ENCODE measurements at regions not wholly inside any gene's neighbourhood (a gene's known extent, or its start where the extent isn't known, plus 50 kb on each side); places are given as distances from the start of the nearest gene placed in this dataset.

DNA sequence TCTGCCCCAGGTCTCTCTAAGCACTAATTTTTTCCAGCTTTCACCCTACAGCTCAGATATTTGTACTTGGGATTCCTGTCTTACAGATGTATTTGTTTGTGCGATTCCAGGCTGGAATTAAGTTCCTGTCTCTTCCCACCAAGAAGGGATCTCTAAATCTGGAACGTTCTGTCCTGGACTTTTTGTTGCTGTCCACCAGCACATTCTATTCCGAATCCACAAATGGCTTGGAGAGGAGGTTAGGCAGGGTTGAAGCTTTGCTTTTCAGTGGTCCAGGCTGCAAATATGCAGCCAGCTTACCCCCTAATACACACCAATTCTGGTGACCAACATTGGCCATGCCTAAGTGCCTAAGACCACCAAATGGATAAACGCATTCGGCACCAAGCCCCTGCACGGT is 315.0 kb downstream of the TNS1 start:
- Histone ChIP-seq H3K4me2 (ENCODE audit: low read length) (no peak overlapping the region), H3K36me3 (ENCODE audit: insufficient read depth, low read length) (no peaks in the 10 kb centered on the region), H3K4me1 (ENCODE audit: control insufficient read depth, insufficient read depth, low read length) (peaks cover 20% of the 10 kb centered on the region), H3K27me3 (ENCODE audit: control insufficient read depth, insufficient read depth, low read length) (no peaks in the 10 kb centered on the region), H3K4me3 (ENCODE audit: low read length) (no peak overlapping the region), H3K9ac (ENCODE audit: low read depth, low read length) (no peak overlapping the region), H3K9me3 (replicated peaks; ENCODE audit: low read length) (no peaks in the 10 kb centered on the region)

DNA sequence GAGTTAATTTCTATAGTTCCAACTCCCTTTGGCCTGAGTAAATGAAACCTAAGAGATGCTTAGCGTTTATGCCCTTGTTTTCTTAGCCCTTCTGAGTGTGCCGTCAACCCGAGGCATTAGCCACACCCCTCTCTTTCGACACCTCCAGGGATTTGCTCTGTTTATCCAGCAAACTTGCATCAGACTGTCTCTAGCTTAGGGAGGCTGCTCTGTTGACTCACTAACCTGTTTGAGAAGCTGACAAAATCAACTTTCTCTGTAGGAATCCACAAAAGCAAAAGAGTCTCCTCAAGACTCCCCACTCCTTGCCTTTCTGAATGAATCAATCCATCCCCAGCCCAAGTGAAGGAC is 317.6 kb downstream of the TNS1 start:
- Histone ChIP-seq H3K4me3 (ENCODE audit: low read length) (no peak overlapping the region), H3K4me2 (ENCODE audit: low read length) (no peak overlapping the region), H3K9me3 (replicated peaks; ENCODE audit: low read length) (no peaks in the 10 kb centered on the region), H3K4me1 (ENCODE audit: control insufficient read depth, insufficient read depth, low read length) (peaks cover 11% of the 10 kb centered on the region), H3K9ac (ENCODE audit: low read depth, low read length) (no peak overlapping the region), H3K36me3 (ENCODE audit: insufficient read depth, low read length) (no peaks in the 10 kb centered on the region), H3K27me3 (ENCODE audit: control insufficient read depth, insufficient read depth, low read length) (no peaks in the 10 kb centered on the region)

DNA sequence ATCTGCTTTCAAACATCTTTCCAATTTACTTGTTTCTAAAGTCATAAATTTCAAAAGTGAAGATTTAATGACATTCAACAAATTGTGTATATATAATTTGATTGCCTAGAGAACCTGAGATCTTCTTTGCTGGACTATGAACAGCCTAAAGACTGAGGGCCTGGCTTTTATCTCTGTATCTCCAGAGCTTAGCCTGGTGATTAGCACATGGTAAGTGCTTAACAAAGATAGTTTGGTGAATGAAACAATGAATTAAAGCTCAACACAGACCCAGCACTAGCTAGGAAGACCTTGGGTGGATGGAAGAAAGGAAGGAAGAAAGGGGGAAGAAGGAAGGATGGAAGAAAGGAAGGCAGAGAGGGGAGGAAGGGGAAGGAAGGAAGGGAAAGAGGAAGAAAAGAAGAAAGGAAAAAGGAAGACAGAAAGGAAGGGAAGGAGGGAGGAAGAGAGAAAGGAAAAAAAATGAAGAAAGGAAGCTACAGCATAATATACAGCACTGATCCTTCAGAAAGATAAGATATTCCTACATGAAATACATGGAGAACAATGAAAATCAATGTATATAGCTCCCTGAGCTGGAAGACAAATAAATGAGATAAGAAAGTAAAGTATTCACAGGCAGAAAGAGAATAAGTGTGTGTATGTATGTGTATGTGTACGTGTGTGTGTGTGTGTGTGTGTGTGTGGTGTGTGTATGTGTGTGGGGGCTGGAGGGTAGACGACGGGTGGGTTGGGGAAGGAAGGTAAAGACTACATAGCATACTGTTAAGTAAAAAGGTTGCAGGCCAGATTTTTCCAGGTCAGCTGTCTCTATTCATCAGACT is 318.2 kb downstream of the TNS1 start:
- H3K9ac ChIP-seq (ENCODE audit: low read depth, low read length), result no peak overlapping the region
- H3K4me3 ChIP-seq (ENCODE audit: low read length), result no peak overlapping the region
- H3K36me3 ChIP-seq (ENCODE audit: insufficient read depth, low read length), result no peaks in the 10 kb centered on the region
- H3K4me2 ChIP-seq (ENCODE audit: low read length), result no peak overlapping the region
- H3K9me3 ChIP-seq (replicated peaks; ENCODE audit: low read length), result no peaks in the 10 kb centered on the region
- H3K4me1 ChIP-seq (ENCODE audit: control insufficient read depth, insufficient read depth, low read length), result peaks cover 11% of the 10 kb centered on the region
- no peaks in the 10 kb centered on the region for H3K27me3 ChIP-seq (ENCODE audit: control insufficient read depth, insufficient read depth, low read length)

DNA sequence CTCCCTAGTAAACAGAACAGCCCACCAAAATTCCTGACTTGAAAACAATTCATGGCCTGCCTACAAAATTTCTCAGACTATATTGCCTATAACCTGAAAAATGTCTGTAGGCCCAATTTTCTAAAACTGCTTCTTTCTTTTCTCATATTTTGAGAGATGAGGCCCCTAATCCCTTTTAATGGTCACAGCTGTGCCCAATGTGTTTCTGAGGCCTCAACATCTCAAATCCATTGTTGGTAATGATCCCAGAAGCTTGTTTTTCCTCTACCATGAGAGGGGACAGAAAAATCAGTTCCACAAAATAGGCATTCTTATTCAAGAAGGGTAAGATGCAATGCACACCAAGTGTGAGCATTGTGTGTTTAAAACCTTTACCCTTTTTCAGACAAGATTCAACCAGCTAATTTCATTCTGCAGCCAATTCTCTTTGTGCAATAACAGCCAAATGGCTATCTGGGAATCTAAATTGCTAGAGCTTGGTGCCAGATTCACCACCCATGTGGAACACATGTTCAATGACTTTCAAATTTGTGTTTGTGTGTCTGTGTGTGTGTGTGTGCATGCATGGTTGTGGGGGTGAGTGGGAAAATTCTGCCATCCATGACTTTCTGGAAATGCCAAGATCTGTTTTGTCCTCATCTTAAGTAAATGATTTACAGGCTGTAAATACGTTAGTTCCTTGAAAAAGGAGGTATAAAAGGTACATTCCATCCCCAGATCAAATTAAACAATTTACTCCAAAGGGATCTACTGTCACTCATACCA is 319.5 kb downstream of the TNS1 start:
- no peak overlapping the region for H3K4me2 ChIP-seq (ENCODE audit: low read length)
- H3K36me3 ChIP-seq (ENCODE audit: insufficient read depth, low read length), result no peaks in the 10 kb centered on the region
- no peak overlapping the region for H3K4me3 ChIP-seq (ENCODE audit: low read length)
- H3K27me3 ChIP-seq (ENCODE audit: control insufficient read depth, insufficient read depth, low read length), result no peaks in the 10 kb centered on the region
- no peak overlapping the region for H3K9ac ChIP-seq (ENCODE audit: low read depth, low read length)
- H3K4me1 ChIP-seq (ENCODE audit: control insufficient read depth, insufficient read depth, low read length), result peaks cover 11% of the 10 kb centered on the region
- no peaks in the 10 kb centered on the region for H3K9me3 ChIP-seq (replicated peaks; ENCODE audit: low read length)

DNA sequence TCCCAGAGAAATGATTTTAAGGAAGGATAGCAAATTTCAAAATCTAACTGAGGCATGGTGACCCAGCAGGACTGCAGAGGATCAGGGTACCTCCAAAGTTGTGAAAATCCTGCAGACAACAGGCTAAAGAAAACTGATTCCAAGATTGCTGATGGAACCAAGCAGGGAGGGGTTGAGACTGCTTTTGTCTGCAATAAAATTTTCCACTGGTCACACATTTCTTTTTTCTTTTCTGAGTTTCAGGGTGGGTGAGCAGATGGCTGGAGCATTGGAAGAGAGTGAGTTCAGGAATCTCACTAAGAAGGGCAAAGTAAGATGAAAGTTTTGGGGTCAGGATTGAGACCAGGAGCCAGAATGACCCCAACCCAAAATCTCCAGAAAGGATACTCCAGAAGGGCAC is 321.0 kb downstream of the TNS1 start:
- no peaks in the 10 kb centered on the region for H3K27me3 ChIP-seq (ENCODE audit: control insufficient read depth, insufficient read depth, low read length)
- no peaks in the 10 kb centered on the region for H3K36me3 ChIP-seq (ENCODE audit: insufficient read depth, low read length)
- H3K4me2 ChIP-seq (ENCODE audit: low read length), result no peak overlapping the region
- H3K4me3 ChIP-seq (ENCODE audit: low read length), result no peak overlapping the region
- H3K9me3 ChIP-seq (replicated peaks; ENCODE audit: low read length), result no peaks in the 10 kb centered on the region
- H3K9ac ChIP-seq (ENCODE audit: low read depth, low read length), result no peak overlapping the region
- H3K4me1 ChIP-seq (ENCODE audit: control insufficient read depth, insufficient read depth, low read length), result peaks cover 11% of the 10 kb centered on the region

DNA sequence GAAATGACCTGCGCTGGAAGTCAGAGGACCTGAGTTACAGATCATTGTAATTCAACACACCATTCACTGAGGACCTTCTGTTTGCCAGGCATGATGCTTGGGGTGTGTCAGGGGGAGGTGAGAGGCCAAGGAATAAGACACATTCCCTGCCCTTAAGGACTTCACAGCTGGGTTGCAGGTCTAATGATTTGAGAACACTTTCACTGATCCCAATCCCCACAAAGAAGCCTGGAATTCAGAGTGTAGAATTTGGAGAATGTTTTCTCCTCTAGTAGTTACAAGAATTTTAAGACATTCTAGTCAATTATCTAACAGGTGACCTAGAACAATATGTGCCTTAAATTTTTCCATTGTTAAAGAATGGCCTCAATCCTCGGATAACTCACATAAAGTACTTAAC is 322.4 kb downstream of the TNS1 start:
- H3K36me3 ChIP-seq (ENCODE audit: insufficient read depth, low read length), result no peaks in the 10 kb centered on the region
- H3K4me1 ChIP-seq (ENCODE audit: control insufficient read depth, insufficient read depth, low read length), result peaks cover 6% of the 10 kb centered on the region
- H3K27me3 ChIP-seq (ENCODE audit: control insufficient read depth, insufficient read depth, low read length), result no peaks in the 10 kb centered on the region
- no peaks in the 10 kb centered on the region for H3K9me3 ChIP-seq (replicated peaks; ENCODE audit: low read length)
- H3K4me2 ChIP-seq (ENCODE audit: low read length), result no peak overlapping the region
- no peak overlapping the region for H3K4me3 ChIP-seq (ENCODE audit: low read length)
- H3K9ac ChIP-seq (ENCODE audit: low read depth, low read length), result no peak overlapping the region

DNA sequence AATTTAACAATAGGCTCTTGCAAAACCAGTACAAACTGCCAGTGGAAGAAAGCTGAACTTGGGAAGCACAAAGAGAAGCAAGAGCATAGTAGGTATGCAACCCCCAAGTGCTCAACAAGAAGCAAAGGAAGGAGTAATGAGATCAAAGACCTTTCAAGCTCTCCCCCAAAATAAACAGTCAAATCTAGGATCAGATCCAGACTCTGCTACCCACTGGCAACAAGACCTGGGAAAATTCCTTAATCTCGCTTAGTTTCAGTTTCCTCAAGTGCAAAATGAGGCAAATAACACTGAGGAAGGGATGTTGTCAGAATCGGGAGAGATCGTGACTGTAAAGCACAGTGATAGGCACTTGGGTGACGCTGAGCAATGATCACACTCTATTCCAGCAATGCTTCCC is 329.2 kb downstream of the TNS1 start:
- no peak overlapping the region for H3K4me3 ChIP-seq (ENCODE audit: low read length)
- H3K4me1 ChIP-seq (ENCODE audit: control insufficient read depth, insufficient read depth, low read length), result no peaks in the 10 kb centered on the region
- H3K9ac ChIP-seq (ENCODE audit: low read depth, low read length), result no peak overlapping the region
- no peak overlapping the region for H3K4me2 ChIP-seq (ENCODE audit: low read length)
- H3K9me3 ChIP-seq (replicated peaks; ENCODE audit: low read length), result no peaks in the 10 kb centered on the region
- H3K27me3 ChIP-seq (ENCODE audit: control insufficient read depth, insufficient read depth, low read length), result no peaks in the 10 kb centered on the region
- no peaks in the 10 kb centered on the region for H3K36me3 ChIP-seq (ENCODE audit: insufficient read depth, low read length)

DNA sequence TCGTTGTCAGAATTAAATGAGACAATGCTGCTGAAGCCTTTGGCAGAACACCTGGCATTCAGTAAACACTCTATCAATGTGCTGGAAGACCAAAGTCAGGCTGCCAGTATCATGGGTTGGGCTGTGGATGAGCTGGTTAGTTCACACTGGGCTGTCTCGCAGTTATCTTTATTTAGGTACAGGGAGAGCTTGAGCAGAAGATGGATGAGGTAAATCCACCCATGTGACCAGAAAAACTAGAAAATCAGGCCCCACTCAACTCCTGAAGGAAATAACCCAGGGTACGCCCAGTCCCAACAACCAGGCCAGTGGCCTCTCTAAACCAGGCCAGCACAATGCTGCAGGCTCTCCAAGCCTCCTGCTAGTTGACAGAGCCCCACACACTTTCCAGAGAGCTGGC is 330.3 kb downstream of the TNS1 start:
- Histone ChIP-seq H3K36me3 (ENCODE audit: insufficient read depth, low read length) (no peaks in the 10 kb centered on the region), H3K4me1 (ENCODE audit: control insufficient read depth, insufficient read depth, low read length) (no peaks in the 10 kb centered on the region), H3K27me3 (ENCODE audit: control insufficient read depth, insufficient read depth, low read length) (no peaks in the 10 kb centered on the region), H3K9ac (ENCODE audit: low read depth, low read length) (no peak overlapping the region), H3K9me3 (replicated peaks; ENCODE audit: low read length) (no peaks in the 10 kb centered on the region), H3K4me2 (ENCODE audit: low read length) (no peak overlapping the region), H3K4me3 (ENCODE audit: low read length) (no peak overlapping the region)

DNA sequence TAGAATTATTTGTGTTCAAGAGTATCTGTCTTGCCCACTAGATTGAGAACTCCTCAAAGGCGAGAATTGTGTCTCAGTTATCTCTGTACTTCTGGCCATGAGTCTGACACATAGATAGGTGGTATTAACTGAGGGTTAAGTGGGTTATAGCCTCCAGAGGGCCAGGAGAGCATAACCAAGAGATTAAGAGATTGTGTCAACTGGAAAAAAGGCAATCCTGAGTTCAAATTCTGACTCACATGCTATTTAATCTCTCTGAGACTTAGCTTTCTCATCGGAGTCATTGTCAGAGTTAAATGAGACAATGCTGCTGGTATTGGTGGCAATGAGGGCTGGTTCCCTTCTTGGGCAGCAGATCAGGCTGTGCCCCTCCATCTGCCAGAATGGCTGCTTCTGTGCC is 330.9 kb downstream of the TNS1 start:
- H3K9me3 ChIP-seq (replicated peaks; ENCODE audit: low read length), result no peaks in the 10 kb centered on the region
- no peaks in the 10 kb centered on the region for H3K36me3 ChIP-seq (ENCODE audit: insufficient read depth, low read length)
- no peak overlapping the region for H3K4me3 ChIP-seq (ENCODE audit: low read length)
- H3K4me1 ChIP-seq (ENCODE audit: control insufficient read depth, insufficient read depth, low read length), result no peaks in the 10 kb centered on the region
- no peaks in the 10 kb centered on the region for H3K27me3 ChIP-seq (ENCODE audit: control insufficient read depth, insufficient read depth, low read length)
- no peak overlapping the region for H3K9ac ChIP-seq (ENCODE audit: low read depth, low read length)
- H3K4me2 ChIP-seq (ENCODE audit: low read length), result no peak overlapping the region

DNA sequence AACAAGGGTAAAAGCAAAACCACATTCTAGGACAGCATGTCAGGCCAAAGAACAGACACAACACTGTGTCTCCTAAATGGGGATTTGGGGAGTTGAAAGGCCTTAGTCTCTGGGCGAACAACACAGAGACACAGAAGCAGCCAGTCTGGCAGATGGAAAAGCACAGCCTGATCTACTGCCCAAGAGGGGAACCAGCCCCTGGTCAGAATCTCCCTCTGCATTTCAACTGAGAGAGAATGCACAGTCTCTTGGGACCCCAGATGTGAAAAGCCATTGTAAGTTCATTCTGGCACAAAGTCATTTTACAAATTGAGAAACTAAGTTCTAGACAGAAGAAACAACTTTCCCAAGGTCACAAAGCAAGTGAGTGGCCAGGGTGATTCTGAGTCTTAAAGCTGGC is 331.7 kb downstream of the TNS1 start:
- no peaks in the 10 kb centered on the region for H3K27me3 ChIP-seq (ENCODE audit: control insufficient read depth, insufficient read depth, low read length)
- H3K4me3 ChIP-seq (ENCODE audit: low read length), result no peak overlapping the region
- H3K9ac ChIP-seq (ENCODE audit: low read depth, low read length), result no peak overlapping the region
- no peaks in the 10 kb centered on the region for H3K9me3 ChIP-seq (replicated peaks; ENCODE audit: low read length)
- no peaks in the 10 kb centered on the region for H3K4me1 ChIP-seq (ENCODE audit: control insufficient read depth, insufficient read depth, low read length)
- H3K36me3 ChIP-seq (ENCODE audit: insufficient read depth, low read length), result no peaks in the 10 kb centered on the region
- no peak overlapping the region for H3K4me2 ChIP-seq (ENCODE audit: low read length)

DNA sequence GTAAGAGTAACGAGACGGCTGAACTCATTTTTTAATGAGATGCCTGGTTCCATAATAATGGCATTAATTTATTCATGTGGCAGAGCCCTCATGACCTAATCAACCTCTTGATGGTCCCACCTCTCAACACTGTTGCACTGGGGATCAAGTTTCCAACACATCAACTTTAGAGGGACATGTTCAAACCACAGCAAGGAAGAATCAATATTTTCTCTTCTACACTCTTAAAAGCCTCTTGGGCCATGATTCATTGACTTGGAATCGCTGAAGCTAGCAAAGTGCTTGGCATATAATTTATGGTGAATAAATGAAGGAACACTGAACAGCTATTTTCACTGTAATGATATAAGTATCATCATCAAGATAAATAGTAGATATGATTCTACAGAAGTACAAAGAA is 333.0 kb downstream of the TNS1 start:
- H3K36me3 ChIP-seq (ENCODE audit: insufficient read depth, low read length), result no peaks in the 10 kb centered on the region
- H3K9me3 ChIP-seq (replicated peaks; ENCODE audit: low read length), result no peaks in the 10 kb centered on the region
- no peak overlapping the region for H3K4me3 ChIP-seq (ENCODE audit: low read length)
- no peaks in the 10 kb centered on the region for H3K27me3 ChIP-seq (ENCODE audit: control insufficient read depth, insufficient read depth, low read length)
- no peak overlapping the region for H3K4me2 ChIP-seq (ENCODE audit: low read length)
- H3K4me1 ChIP-seq (ENCODE audit: control insufficient read depth, insufficient read depth, low read length), result no peaks in the 10 kb centered on the region
- H3K9ac ChIP-seq (ENCODE audit: low read depth, low read length), result no peak overlapping the region

DNA sequence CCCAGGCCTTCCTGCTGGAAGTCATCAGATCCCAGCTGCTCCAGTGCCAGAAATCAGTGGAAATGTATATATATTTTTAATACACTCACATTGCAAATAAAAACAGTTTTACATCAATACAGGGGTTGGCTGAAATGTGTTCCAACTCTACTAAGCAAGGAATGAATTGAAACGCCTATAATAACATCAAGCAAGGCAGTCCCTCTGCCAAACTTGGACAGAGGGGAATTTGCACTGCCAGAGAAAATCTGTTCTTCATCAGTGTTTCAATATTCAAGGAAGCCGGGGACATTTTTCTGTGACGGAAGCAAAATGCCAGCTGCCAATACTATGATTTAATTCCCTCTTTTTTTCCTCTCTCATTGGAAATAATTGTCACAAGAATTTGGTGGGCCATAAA is 335.3 kb downstream of the TNS1 start:
- Histone ChIP-seq H3K36me3 (ENCODE audit: insufficient read depth, low read length) (no peaks in the 10 kb centered on the region), H3K4me3 (ENCODE audit: low read length) (no peak overlapping the region), H3K9me3 (replicated peaks; ENCODE audit: low read length) (no peaks in the 10 kb centered on the region), H3K4me1 (ENCODE audit: control insufficient read depth, insufficient read depth, low read length) (peaks cover 11% of the 10 kb centered on the region), H3K27me3 (ENCODE audit: control insufficient read depth, insufficient read depth, low read length) (no peaks in the 10 kb centered on the region), H3K9ac (ENCODE audit: low read depth, low read length) (no peak overlapping the region), H3K4me2 (ENCODE audit: low read length) (no peak overlapping the region)

Measured in skeletal muscle satellite cell (primary cell).